Activated CD8-positive, alpha-beta memory T cell treated with anti-CD3 and anti-CD28 coated beads, Interleukin-2, amount 10 ng/mL, durations not matched to agents 7 days and 5 days (primary cell): ENCODE measurements at regions not wholly inside any gene's neighbourhood (a gene's known extent, or its start where the extent isn't known, plus 50 kb on each side); places are given as distances from the start of the nearest gene placed in this dataset.

Experiments
- ATAC-seq: fragments of 150-1000 bp; cut with Tn5 transposase; one replicate; pipeline ENCODE4 v1.10.0; 2021; ENCODE audit warnings: moderate library complexity
- CTCF ChIA-PET: fragments of 350-600 bp; sonication (Branson Sonifier 250); formaldehyde crosslinking; loops from one replicate; lab custom pipeline; 2021; ENCODE audit warnings: antibody characterized with exemption; lab: Charles Lee
- DNase-seq: peaks from one replicate; pipeline ENCODE4 v3.0.0-alpha.2; 2020
- H3K27ac Mint-ChIP-seq: one replicate; pipeline ENCODE4 v1.8.0; 2021; ENCODE audit warnings: mild to moderate bottlenecking, mixed read lengths
- H3K27me3 Mint-ChIP-seq: one replicate; pipeline ENCODE4 v1.8.0; 2021; ENCODE audit warnings: mixed read lengths
- H3K36me3 Mint-ChIP-seq: one replicate; pipeline ENCODE4 v1.8.0; 2021; ENCODE audit warnings: mild to moderate bottlenecking, mixed read lengths
- H3K4me1 Mint-ChIP-seq: one replicate; pipeline ENCODE4 v1.8.0; 2021; ENCODE audit warnings: mixed read lengths
- H3K4me3 Mint-ChIP-seq: one replicate; pipeline ENCODE4 v1.8.0; 2021; ENCODE audit warnings: mild to moderate bottlenecking, moderate library complexity, mixed read lengths
- H3K9me3 Mint-ChIP-seq: one replicate; pipeline ENCODE4 v1.8.0; 2022; ENCODE audit warnings: low read depth, mixed read lengths

DNA sequence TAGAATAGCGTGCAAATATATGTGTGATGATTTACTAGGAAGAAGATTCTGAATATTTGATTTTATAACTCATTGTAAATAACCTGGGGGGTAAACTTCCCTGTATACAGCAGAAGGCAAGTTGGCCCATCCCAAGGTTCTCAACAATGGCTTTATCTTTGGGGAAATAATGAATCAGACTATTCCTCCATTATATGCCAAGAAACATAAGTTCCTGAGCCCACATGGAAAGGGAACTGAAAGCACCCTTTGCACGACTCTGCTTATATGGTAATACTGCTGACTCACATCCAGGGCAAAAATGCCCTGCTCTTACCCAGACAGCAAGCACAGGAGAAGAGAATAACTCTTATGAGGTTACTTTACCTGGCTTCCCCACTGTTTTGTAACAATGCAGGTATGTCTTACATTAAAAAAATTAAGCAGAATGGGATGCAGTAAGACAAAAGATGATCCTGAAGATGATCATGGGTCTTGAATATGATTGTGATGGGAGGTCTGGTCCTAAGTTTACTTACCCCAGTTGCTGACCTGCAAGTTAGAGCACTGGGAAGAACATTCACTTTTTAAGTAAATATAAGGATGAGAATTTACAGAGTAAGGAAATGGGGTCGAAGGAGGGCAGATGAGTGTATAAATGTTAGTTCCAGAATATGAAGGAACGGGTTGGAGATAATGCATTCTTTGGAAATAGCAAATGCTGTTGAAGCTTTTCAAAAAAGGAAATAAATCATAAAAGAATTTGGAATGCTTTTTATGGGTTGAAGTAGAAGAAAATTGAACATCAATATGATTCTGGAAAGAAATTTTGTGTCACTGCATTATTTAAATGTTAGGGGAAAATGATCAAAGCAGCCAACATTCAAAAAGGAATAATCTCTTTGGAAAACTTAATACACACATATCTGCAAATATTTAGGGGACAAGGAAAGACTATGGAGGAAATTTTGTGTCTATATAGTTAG lies 428.4 kb upstream of the MPDZ start:
- CTCF ChIA-PET, result no interaction called here

DNA sequence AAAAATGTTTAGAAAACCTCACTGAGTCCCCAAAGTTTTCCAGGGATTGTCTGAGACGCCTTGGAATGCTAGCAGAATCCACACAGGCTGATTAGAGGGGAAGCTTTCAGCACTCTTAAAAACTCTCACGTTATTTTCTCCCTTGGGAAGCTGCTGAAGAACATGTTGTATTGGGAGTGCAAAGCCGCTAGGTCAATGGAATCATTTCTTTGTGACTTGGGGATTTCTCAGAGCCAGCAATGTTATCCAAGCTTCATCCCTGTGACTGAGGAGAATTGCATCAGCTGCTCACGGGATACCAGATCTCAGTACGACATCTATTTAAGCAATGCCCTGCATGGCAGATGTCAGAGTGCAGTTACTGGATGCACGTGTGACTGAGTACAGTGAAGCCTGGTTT lies 426.4 kb upstream of the MPDZ start:
- DNase-seq (no peak), ATAC-seq (no peak)
- no peak overlapping the region for H3K27ac Mint-ChIP-seq
- peaks cover 4% of the 10 kb centered on the region for H3K9me3 Mint-ChIP-seq
- H3K4me3 Mint-ChIP-seq, result no peak overlapping the region
- CTCF ChIA-PET, result no interaction called here
- H3K4me1 Mint-ChIP-seq, result no peaks in the 10 kb centered on the region
- no peaks in the 10 kb centered on the region for H3K27me3 Mint-ChIP-seq
- no peaks in the 10 kb centered on the region for H3K36me3 Mint-ChIP-seq

More for the DNA sequence above, 428.4 kb upstream of the MPDZ start:
- Mint-ChIP-seq H3K36me3 (no peaks in the 10 kb centered on the region), H3K9me3 (peaks cover 6% of the 10 kb centered on the region), H3K4me1 (no peaks in the 10 kb centered on the region), H3K27ac (no peak overlapping the region), H3K4me3 (no peak overlapping the region), H3K27me3 (no peaks in the 10 kb centered on the region)
- no peak for DNase-seq
- ATAC-seq, result no peak

DNA sequence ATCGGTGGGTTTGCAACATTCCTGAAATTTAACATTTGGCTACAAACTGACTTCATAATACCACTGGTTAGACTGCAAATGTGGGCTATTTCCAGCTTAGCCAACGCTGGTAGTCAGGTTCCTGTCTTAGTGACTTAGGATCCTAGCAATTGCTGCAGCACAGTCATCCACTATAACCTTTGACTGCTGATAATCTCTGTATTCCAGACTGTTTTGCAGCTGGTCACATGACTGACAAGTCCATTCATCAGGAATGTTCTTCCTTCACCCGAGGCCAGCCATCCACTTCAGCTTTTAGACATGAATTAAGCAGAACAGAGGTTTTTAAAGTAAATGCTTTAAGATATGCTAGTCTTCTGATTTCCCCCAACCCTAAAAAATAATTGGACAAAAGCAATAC lies 425.9 kb upstream of the MPDZ start:
- Mint-ChIP-seq H3K36me3 (no peaks in the 10 kb centered on the region), H3K4me1 (no peaks in the 10 kb centered on the region), H3K27me3 (no peaks in the 10 kb centered on the region), H3K4me3 (no peak overlapping the region), H3K9me3 (peaks cover 4% of the 10 kb centered on the region), H3K27ac (no peak overlapping the region)
- CTCF ChIA-PET, result no interaction called here
- DNase-seq (no peak), ATAC-seq (no peak)

DNA sequence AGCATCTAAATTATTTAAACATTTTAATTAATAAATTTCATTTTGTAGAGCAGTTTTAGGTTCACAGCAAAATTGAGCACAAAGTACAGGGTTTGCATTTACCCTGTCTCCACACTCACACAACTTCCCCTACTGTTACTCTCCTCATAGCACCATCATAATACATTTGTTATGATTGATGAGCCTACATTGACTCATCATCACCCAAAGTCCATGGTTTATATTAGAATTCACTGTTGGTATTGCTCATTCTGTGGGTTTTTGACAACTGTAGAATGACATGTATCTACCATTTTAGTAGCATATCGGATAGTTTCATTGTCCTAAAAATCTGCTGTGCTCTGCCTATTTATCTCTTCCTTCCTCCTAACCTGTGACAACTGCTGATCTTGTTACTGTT lies 411.1 kb upstream of the MPDZ start:
- Mint-ChIP-seq H3K27ac (no peak overlapping the region), H3K9me3 (peaks cover 10% of the 10 kb centered on the region), H3K4me1 (no peaks in the 10 kb centered on the region), H3K27me3 (no peaks in the 10 kb centered on the region), H3K4me3 (no peak overlapping the region), H3K36me3 (no peaks in the 10 kb centered on the region)
- ATAC-seq, result no peak
- DNase-seq, result no peak
- CTCF ChIA-PET, result no interaction called here

DNA sequence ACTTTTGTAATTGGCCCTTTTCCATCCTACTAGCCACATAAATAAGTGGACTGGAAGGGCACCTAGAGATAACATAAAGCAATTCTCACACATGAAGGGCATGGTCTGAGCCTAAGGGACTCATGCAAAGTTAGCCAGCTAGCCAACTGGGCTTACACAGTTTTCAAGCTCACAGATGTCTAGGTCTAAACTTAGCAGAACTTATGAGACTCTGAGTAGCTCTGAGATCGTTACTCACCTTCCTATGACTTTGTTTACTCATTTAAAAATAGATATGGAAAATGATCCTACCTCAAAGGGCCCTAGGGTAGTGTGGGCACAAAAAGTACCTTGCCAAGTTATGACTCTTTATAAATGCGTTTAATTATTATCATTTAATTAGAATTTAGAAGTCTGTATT lies 410.4 kb upstream of the MPDZ start:
- CTCF ChIA-PET, result no interaction called here
- DNase-seq (no peak), ATAC-seq (no peak)
- H3K9me3 Mint-ChIP-seq, result peaks cover 5% of the 10 kb centered on the region
- H3K4me1 Mint-ChIP-seq, result no peaks in the 10 kb centered on the region
- no peak overlapping the region for H3K4me3 Mint-ChIP-seq
- H3K36me3 Mint-ChIP-seq, result no peaks in the 10 kb centered on the region
- no peak overlapping the region for H3K27ac Mint-ChIP-seq
- H3K27me3 Mint-ChIP-seq, result no peaks in the 10 kb centered on the region

DNA sequence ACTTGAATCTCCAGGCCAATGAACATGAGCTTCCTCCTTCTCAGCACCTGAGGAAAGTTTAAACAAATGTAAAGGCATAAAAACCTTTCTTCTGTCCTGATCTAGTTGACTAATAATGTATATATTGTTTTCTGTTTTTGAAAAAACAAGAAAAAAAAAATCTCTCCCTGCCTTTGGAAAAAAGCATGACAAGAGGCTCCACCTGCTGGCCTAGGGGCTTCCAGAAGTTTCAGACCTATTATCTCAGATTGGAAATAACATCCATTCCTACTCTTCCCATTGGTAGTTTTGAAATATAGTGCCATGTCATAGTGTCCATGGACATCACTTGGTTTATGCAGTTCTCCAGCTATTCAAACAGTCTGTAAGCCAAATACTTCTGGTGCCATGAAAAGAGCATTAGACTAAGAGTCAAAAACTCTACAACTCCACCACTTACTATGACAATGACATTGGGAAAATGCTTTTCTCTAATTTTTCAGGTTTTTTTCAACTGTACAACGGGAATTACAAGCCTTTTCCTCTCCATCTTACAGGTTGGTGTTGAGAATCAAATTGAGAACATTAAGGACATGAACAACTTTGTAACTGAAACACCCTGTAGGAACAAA lies 409.6 kb upstream of the MPDZ start:
- no peaks in the 10 kb centered on the region for H3K4me1 Mint-ChIP-seq
- DNase-seq (no peak), ATAC-seq (no peak)
- no peak overlapping the region for H3K4me3 Mint-ChIP-seq
- no peaks in the 10 kb centered on the region for H3K36me3 Mint-ChIP-seq
- no peaks in the 10 kb centered on the region for H3K27me3 Mint-ChIP-seq
- H3K9me3 Mint-ChIP-seq, result peaks cover 5% of the 10 kb centered on the region
- CTCF ChIA-PET, result no interaction called here
- H3K27ac Mint-ChIP-seq, result no peak overlapping the region

DNA sequence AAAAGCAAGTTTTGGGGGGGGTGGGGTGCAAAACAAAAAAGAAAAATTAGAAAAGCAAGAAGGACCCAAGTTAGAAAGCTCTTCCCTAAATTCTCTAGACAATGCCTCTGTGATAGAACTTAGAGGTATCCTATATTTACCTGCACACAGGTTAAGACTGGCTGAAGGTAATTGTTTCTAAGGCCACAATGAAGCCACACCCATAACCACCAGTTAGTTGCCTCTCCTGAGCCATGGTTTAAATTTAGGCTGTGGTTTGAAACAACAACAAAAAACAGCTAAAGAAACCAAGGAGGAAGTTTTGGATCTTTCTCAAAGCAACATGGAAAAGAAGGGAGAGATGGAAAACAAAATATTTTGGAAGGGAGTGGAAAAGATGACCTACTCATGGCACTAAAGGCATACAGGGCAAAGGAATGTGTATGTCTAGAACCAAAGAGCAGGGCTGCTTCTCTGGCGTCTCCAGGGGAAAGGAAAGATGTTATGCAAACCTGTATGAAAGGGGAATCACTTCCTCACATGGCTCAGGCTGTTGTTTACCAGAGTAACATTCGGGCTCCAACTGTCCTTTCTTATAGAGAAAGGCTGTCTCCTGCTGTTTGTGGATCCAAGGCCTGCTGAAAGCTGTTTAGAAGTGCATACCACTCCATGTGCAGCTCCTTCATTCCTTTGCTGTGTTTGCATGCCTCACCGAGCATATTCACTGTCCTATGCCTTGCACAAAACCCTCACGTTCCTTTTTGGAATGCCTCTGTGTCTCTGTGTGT lies 408.9 kb upstream of the MPDZ start:
- no peak for ATAC-seq
- Mint-ChIP-seq H3K9me3 (peaks cover 5% of the 10 kb centered on the region), H3K4me1 (no peaks in the 10 kb centered on the region), H3K27me3 (no peaks in the 10 kb centered on the region), H3K27ac (no peak overlapping the region), H3K36me3 (no peaks in the 10 kb centered on the region), H3K4me3 (no peak overlapping the region)
- DNase-seq, result no peak
- CTCF ChIA-PET, result no interaction called here

DNA sequence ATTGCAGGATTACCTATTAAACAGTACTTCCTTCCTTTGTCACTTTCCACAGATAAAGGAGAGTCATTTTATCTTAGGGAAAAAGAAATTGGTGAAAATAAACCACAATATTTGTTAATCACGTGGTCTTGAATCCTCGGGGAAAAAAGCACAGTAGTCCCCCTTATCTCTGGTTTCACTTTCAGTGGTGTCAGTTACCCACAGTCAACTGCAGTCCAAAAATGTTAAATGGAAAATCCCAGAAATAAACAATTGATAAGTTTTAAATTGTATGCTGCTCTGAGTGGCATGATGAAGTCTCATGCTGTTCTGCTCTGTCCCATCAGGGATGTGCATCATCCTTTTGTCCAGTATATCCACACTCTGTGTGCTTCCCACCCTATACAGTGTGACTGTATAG lies 405.2 kb upstream of the MPDZ start:
- no peaks in the 10 kb centered on the region for H3K36me3 Mint-ChIP-seq
- H3K9me3 Mint-ChIP-seq, result peaks cover 10% of the 10 kb centered on the region
- no peak overlapping the region for H3K4me3 Mint-ChIP-seq
- DNase-seq (no peak), ATAC-seq (no peak)
- CTCF ChIA-PET, result no interaction called here
- no peaks in the 10 kb centered on the region for H3K27me3 Mint-ChIP-seq
- no peaks in the 10 kb centered on the region for H3K4me1 Mint-ChIP-seq
- no peak overlapping the region for H3K27ac Mint-ChIP-seq

DNA sequence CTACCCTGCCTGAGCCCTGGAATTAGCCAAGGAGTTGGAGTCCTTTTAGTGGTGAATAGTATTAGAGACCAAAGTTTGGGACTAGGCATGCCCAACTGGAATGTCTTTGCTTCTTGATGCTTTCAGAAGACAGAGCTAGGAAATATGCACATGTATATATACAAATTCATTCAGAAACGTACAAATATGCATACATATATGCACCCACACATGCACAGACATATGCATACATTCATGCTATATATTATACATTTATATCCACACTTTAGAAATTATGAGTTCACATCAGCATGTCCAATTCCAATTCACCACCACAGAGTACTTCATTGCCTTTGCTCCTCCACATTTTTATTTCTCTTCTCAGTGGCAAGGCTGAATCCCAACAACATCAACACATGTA lies 398.3 kb upstream of the MPDZ start:
- no peak for ATAC-seq
- H3K27ac Mint-ChIP-seq, result no peak overlapping the region
- H3K4me1 Mint-ChIP-seq, result no peaks in the 10 kb centered on the region
- peaks cover 11% of the 10 kb centered on the region for H3K9me3 Mint-ChIP-seq
- no peak for DNase-seq
- H3K27me3 Mint-ChIP-seq, result no peaks in the 10 kb centered on the region
- no peak overlapping the region for H3K4me3 Mint-ChIP-seq
- H3K36me3 Mint-ChIP-seq, result no peaks in the 10 kb centered on the region
- CTCF ChIA-PET, result no interaction called here

DNA sequence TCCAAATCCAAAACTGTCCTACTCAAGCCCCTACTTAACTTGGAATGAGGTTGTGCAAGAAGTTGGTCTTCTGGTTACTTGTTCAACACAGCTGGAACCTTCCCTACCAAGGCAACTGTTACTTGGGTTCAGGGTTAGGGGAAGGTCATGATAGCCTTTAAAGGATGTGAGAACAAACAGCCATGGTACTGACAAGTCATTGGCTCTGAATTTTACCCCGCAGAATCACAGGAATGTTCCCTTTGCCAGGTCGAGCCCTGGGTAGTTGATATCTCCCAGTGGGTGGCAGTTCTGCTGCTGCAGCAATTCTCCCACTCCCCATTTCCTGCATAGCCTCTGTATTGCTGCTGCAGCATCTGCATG lies 396.1 kb upstream of the MPDZ start:
- no peaks in the 10 kb centered on the region for H3K36me3 Mint-ChIP-seq
- ATAC-seq (no peak), DNase-seq (no peak)
- peaks cover 8% of the 10 kb centered on the region for H3K9me3 Mint-ChIP-seq
- H3K27ac Mint-ChIP-seq, result no peak overlapping the region
- CTCF ChIA-PET, result no interaction called here
- no peaks in the 10 kb centered on the region for H3K27me3 Mint-ChIP-seq
- no peak overlapping the region for H3K4me3 Mint-ChIP-seq
- no peaks in the 10 kb centered on the region for H3K4me1 Mint-ChIP-seq

DNA sequence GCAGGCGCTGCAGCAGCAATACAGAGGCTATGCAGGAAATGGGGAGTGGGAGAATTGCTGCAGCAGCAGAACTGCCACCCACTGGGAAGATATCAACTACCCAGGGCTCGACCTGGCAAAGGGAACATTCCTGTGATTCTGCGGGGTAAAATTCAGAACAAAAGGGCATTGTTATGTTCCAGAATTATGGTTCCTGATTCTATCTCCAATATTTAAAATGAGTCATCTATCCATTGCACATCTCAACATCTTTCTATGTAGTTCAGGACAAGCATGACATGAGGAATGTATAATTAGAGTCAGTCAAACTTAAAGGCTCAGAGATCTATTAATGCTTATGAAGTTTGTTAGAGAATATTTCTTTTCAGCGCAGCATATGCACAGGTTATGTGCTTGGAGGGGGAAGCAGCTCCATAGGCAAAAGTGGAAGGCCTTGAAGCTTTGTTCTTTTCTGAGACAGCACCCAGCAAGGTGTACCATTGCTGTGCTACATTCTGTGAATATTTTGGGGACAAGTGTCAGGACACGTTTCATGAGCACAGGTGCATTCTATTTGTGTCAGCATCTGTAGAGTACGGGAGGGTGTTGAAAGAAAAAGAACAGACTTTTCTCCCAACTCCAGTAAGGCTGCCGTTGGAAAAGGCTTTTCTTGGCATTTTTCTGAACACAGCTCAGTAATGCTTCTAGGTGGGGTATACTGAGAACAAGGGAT lies 395.6 kb upstream of the MPDZ start:
- no peak for DNase-seq
- CTCF ChIA-PET, result no interaction called here
- no peak overlapping the region for H3K27ac Mint-ChIP-seq
- H3K4me3 Mint-ChIP-seq, result no peak overlapping the region
- no peaks in the 10 kb centered on the region for H3K36me3 Mint-ChIP-seq
- no peaks in the 10 kb centered on the region for H3K27me3 Mint-ChIP-seq
- H3K4me1 Mint-ChIP-seq, result no peaks in the 10 kb centered on the region
- peaks cover 8% of the 10 kb centered on the region for H3K9me3 Mint-ChIP-seq
- no peak for ATAC-seq

DNA sequence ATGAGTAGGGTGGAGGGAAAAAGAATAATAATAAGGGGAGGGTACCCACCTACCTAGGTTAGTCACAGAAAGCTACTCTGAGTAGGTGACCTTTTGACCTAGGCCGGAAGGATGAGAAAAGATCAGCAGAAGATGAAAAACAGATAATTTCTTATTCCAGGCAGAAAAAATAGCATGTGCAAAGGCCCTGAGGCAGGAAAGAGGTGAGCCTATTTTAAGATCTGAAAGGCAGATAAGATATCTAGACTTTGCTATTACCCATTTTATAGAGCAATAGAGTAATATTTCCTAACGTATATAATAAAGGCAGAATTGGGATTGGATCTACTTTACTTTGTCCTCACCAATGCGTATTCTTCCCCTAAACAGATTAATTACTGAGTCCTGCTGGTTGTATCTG lies 393.9 kb upstream of the MPDZ start:
- H3K27me3 Mint-ChIP-seq, result no peaks in the 10 kb centered on the region
- H3K4me3 Mint-ChIP-seq, result no peak overlapping the region
- H3K27ac Mint-ChIP-seq, result no peak overlapping the region
- CTCF ChIA-PET, result no interaction called here
- H3K4me1 Mint-ChIP-seq, result no peaks in the 10 kb centered on the region
- peaks cover 11% of the 10 kb centered on the region for H3K9me3 Mint-ChIP-seq
- no peak for ATAC-seq
- no peak for DNase-seq
- no peaks in the 10 kb centered on the region for H3K36me3 Mint-ChIP-seq

DNA sequence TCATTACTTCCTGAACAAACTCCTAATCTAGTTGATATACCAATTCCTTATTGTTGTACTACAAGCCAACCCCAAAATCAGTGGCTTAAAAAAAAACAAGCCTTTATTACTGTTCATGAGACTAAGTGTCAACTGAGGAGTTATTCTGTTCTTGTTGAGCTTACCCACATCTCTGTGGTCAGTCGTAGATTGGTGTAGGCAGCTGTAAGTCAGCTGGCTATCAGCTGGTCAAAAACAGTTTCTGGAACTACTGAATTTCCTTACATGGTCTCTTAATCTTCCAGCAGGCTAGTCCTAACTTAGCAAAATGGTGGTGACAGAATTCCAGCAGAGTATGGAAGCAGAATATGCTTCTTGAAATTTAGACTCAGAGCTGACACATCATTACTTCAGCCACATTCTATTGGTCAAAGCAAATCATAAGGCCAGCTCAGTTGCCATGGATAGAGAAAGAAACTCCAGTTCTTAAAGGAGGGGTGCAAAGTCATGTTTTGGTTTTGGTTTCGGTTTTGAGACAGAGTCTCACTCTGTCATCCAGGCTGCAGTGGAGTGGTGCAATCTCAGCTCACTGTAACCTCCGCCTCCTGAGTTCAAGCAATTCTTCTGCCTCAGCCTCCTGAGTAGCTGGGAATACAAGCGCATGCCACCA lies 386.1 kb upstream of the MPDZ start:
- Mint-ChIP-seq H3K4me3 (no peak overlapping the region), H3K36me3 (peaks cover 1% of the 10 kb centered on the region), H3K4me1 (no peaks in the 10 kb centered on the region), H3K27me3 (no peaks in the 10 kb centered on the region), H3K9me3 (peaks cover 7% of the 10 kb centered on the region), H3K27ac (no peak overlapping the region)
- ATAC-seq (no peak), DNase-seq (no peak)
- CTCF ChIA-PET, result no interaction called here
